Stimulated activated CD8-positive, alpha-beta memory T cell treated with anti-CD3 and anti-CD28 coated beads, Interleukin-12 subunit alpha, Interleukin-12 subunit beta, amount 100 ng/mL, for 1 hour (primary cell): ENCODE measurements at regions not wholly inside any gene's neighbourhood (a gene's known extent, or its start where the extent isn't known, plus 50 kb on each side); places are given as distances from the start of the nearest gene placed in this dataset.
"Not testable (repeated sequence)": the region's sequence is repeated elsewhere in the genome, so short reads cannot be mapped to it uniquely, and the experiment has no call there.

Experiments used
- DNase-seq: peaks from one replicate; pipeline ENCODE4 v3.0.0-alpha.2; 2020; ENCODE audit warnings: low read depth

DNA sequence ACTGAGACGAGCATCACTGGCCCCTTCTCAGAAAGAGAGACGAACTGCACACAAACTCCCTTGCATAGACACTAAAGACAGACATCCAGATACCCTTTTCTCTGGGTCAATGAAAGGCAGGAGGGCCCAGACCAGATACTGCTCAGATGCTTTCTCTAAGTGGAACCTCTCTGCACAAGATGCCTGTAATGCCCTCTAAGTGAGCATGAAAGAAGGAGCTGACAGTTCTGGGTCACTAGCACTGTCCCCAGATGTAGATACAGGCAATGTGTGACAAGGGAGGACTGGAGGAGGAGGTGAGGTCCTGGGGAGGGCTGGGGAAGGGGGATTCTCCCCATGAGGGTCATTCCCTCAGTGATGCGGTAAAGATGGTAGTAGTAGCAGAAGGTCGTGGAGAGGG, 501.0 kb upstream of the CDH11 start:
- no peak for DNase-seq

GRCh38 chr16:65622151-65622550, 500.3 kb upstream of the CDH11 start:
- DNase-seq, result no peak

DNA sequence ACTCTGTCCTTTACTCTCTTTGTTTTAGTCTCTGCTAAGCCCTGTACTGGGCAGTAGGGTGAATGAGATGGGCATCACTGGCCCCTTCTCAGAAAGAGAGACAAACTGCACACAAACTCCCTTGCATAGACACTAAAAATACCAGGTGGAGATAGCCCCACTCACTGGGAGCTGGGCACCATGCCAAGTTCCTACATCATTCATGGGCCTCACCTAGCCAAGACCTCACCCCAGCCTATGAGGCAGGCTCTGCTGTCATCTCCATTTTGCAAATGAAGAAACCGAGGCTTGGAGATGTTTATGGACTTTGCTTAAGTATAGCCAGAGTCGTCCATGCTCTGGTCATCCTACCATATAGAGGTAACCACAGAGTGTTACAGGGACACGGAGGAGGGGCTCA, 499.8 kb upstream of the CDH11 start:
- DNase-seq, result no peak

GRCh38 chr16:65619606-65620005, 497.7 kb upstream of the CDH11 start:
- no peak for DNase-seq

- no peak for DNase-seq
Measured at GRCh38 chr16:65618931-65619330, 497.1 kb upstream of the CDH11 start.

GRCh38 chr16:65618333-65618732, 496.5 kb upstream of the CDH11 start:
- DNase-seq, result no peak

GRCh38 chr16:65617421-65617820, 495.6 kb upstream of the CDH11 start:
- no peak for DNase-seq

DNA sequence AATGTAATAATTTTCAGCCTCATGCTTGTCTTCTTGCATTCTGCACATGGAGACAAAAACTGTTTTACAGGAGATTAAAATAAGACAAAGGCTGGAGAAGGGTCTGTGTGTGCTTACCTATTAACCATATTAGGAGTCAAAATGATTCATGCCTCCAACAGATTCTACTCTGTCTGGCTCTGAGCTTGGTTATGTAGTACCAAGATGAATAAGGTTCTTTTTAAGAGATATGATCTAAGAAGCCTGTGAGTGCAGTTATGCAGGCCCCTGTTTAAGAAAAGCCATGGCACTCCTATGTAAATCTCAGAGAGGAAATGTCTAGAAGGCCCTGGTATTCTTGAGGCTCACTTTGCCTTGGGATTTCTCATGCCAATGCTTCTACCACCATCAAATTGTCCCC, 486.6 kb upstream of the CDH11 start:
- DNase-seq, result no peak

DNA sequence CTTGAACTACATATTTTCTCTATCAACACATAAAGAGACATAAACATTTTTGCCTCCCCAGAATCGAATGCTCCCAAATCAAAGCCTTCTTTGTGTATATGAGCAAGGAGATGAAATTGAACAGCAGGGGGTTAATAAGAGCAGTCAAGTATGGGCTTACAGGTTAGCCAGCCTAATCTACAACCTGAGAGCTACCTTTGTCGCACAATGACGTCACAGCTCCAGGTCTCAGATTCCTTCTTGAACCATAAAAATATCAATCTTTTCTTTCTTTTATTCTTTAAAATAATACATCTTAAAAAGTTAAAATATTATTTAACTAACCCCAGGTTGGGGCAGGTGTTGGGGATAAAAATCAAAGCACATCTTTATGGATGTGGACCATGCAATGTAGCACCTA, 482.9 kb upstream of the CDH11 start:
- no peak for DNase-seq

GRCh38 chr16:65601781-65602180, 479.9 kb upstream of the CDH11 start:
- no peak for DNase-seq

DNA sequence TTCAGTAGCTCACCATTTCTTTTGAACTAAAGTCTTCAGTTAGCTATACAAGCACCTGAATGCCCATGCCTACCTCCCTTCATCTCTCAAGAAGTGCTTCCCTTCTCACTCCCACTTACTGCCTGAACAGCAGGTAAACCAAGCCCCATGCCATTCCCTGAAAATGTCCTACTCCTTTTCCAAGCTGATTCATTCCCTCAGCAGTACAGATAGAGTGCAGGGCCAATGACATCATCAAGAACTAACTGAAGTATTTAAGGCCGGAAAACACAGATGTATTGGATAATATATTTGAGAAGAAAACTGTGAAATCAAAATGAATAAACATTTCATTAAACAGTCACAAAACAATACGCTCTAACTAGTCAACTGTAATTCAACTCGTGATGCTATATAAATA, 478.8 kb upstream of the CDH11 start:
- DNase-seq, result no peak

- DNase-seq, result no peak
Measured at GRCh38 chr16:65600046-65600445, 478.2 kb upstream of the CDH11 start.

DNA sequence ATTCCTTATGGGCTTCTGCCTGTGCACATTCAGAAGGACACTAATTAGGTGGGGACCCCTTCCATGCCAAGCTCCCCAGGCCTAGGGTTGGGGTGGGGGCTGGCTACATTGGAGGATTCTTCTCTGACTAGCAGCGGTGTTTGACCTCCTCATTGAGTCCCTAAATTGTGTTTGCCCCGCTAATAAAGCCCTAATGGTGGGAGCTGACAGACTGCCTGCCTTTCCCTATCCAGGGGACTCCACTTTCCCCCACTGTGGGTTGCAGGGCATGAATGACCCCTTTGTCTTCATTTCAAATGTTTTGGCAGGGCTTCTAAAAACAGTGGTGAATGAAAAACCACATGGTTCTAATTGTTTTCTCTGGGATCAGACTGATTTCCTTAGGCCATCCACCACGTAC, 476.8 kb upstream of the CDH11 start:
- DNase-seq, result no peak

DNA sequence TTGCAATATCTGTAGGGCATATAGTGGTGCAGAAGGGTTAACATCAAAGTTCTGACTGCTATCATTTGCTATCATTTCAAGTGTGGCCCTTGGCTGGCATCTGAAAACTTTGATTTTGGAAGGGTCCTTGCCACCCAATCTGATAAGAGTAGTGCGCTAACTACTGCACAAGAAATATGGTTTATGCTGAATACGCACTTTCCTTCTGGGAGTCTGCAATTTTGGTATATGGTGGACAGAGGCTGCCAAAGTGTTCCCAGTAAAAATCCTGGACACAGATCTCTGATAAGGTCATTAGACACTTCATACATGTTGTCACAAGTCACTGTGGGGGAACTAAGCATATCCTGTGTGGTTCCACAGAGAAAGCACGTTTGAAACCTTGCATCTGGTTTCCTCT, 461.6 kb upstream of the CDH11 start:
- DNase-seq, result no peak

- no peak for DNase-seq
Measured at GRCh38 chr16:65579050-65579449, 457.2 kb upstream of the CDH11 start.

DNA sequence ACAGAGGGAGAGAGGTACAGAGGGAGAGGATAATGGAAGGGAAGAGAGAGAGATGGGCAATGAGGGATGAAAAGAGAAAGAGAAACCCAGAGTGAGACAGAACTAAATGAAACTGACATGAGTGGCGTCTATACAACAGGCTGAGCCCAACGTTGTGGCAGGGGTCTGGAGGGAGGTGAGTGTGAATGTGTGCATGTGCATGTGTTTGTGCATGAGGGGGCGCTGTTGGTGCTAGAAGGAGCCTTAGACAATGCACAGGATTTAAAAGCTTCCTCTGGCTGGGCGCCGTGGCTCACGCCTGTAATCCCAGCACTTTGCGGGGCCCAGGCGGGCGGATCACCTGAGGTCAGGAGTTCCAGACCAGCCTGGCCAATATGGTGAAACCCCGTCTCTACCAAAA, 454.8 kb upstream of the CDH11 start:
- DNase-seq, result no peak

DNA sequence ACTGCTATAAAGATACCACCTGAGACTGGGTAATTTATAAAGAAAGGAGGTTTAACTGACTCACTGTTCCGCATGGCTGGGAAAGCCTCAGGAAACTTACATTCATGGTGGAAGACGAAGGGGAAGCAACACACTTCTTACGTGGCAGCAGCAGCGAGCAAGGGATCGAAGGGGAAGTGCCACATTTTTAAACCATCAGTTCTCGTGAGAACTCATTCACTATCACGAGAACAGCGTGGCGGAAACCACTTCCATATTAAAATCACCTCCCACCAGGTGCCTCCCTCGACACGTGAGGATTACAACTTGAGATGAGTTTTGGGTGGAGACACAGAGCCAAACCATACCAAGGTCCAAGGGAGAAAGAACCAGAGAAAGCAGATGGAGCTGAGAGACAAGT, 454.3 kb upstream of the CDH11 start:
- DNase-seq, result no peak

GRCh38 chr16:65574326-65574966, 452.6 kb upstream of the CDH11 start:
- no peak for DNase-seq

GRCh38 chr16:65572156-65572555, 450.3 kb upstream of the CDH11 start:
- no peak for DNase-seq

DNA sequence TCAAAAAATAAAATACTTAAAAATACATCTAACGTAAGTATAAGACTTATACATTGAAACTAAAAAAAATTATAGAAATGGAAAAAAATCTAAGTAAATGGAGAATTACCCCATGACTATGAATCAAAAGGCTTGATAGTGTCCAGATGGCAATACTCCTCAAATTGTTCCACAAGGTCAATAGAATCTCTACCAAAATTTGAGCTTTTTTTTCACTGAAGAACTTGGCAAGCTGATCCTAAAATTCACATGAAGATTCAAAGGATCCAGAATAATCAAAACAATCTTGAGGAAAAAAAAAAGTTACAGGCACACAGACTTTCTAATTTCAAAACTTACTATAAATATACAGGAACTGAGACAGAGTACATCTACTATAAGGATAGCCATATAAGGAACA, 448.4 kb upstream of the CDH11 start:
- DNase-seq, result no peak

DNA sequence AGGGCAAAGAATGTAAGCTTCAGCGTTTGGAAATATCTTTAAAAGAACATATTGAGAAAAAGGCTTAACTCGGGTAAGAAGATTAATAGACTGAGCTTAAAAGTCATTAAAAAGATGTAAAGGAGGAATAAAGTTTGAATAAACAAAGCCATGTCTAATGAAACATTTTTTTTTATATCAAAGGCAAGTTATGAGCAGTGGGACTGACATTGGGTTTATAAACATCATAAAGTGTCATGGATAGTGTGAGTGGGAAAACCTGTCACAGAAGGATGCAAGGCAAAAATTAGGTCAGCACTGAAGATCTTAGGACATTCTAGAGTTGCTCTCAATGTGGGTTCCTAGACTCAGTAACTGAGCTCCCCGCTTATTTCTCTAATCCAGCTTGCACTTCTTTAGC, 438.0 kb upstream of the CDH11 start:
- DNase-seq, result no peak

- DNase-seq, result not testable (repeated sequence)
Measured at GRCh38 chr16:65549689-65550088, 427.8 kb upstream of the CDH11 start.

GRCh38 chr16:65548470-65548869, 426.6 kb upstream of the CDH11 start:
- no peak for DNase-seq

GRCh38 chr16:65547772-65548446, 426.0 kb upstream of the CDH11 start:
- DNase-seq, result no peak
